ENCODE measurements at regions not wholly inside any gene's neighbourhood (a gene's known extent, or its start where the extent isn't known, plus 50 kb on each side); places are given as distances from the start of the nearest gene placed in this dataset.
A peak's percentile ranks its signal among the peaks of the same experiment; 100 is the strongest.

GRCh38 chr5:167664222-167664804 lies 627.1 kb upstream of the WWC1 start:
- no peak overlapping the region for H3K4me3 ChIP-seq (ENCODE audit: low read length)
- peaks cover 13% of the 10 kb centered on the region for H3K4me1 ChIP-seq (ENCODE audit: control insufficient read depth, insufficient read depth, low read length)
- H3K9me3 ChIP-seq (replicated peaks; ENCODE audit: low read length), result no peaks in the 10 kb centered on the region
- H3K27me3 ChIP-seq (ENCODE audit: control insufficient read depth, insufficient read depth, low read length), result no peaks in the 10 kb centered on the region
- H3K9ac ChIP-seq (ENCODE audit: low read depth, low read length), result no peak overlapping the region
- H3K4me2 ChIP-seq (ENCODE audit: low read length), result no peak overlapping the region
- H3K36me3 ChIP-seq (ENCODE audit: insufficient read depth, low read length), result no peaks in the 10 kb centered on the region

- Histone ChIP-seq H3K27me3 (ENCODE audit: control insufficient read depth, insufficient read depth, low read length) (no peaks in the 10 kb centered on the region), H3K9me3 (replicated peaks; ENCODE audit: low read length) (no peaks in the 10 kb centered on the region), H3K36me3 (ENCODE audit: insufficient read depth, low read length) (no peaks in the 10 kb centered on the region), H3K4me2 (ENCODE audit: low read length) (no peak overlapping the region), H3K9ac (ENCODE audit: low read depth, low read length) (no peak overlapping the region), H3K4me3 (ENCODE audit: low read length) (no peak overlapping the region), H3K4me1 (ENCODE audit: control insufficient read depth, insufficient read depth, low read length) (peaks cover 23% of the 10 kb centered on the region)
Measured at GRCh38 chr5:167665841-167666375, 625.5 kb upstream of the WWC1 start.

GRCh38 chr5:167671176-167671575 lies 620.3 kb upstream of the WWC1 start:
- H3K4me1 ChIP-seq (ENCODE audit: control insufficient read depth, insufficient read depth, low read length), result peaks cover 16% of the 10 kb centered on the region
- no peak overlapping the region for H3K4me3 ChIP-seq (ENCODE audit: low read length)
- peak overlapping the region; percentile 40 for H3K9ac ChIP-seq (ENCODE audit: low read depth, low read length)
- no peaks in the 10 kb centered on the region for H3K27me3 ChIP-seq (ENCODE audit: control insufficient read depth, insufficient read depth, low read length)
- no peaks in the 10 kb centered on the region for H3K36me3 ChIP-seq (ENCODE audit: insufficient read depth, low read length)
- no peaks in the 10 kb centered on the region for H3K9me3 ChIP-seq (replicated peaks; ENCODE audit: low read length)
- no peak overlapping the region for H3K4me2 ChIP-seq (ENCODE audit: low read length)

- H3K9me3 ChIP-seq (replicated peaks; ENCODE audit: low read length), result no peaks in the 10 kb centered on the region
- no peak overlapping the region for H3K4me3 ChIP-seq (ENCODE audit: low read length)
- H3K27me3 ChIP-seq (ENCODE audit: control insufficient read depth, insufficient read depth, low read length), result no peaks in the 10 kb centered on the region
- H3K9ac ChIP-seq (ENCODE audit: low read depth, low read length), result no peak overlapping the region
- no peaks in the 10 kb centered on the region for H3K36me3 ChIP-seq (ENCODE audit: insufficient read depth, low read length)
- H3K4me2 ChIP-seq (ENCODE audit: low read length), result no peak overlapping the region
- peaks cover 16% of the 10 kb centered on the region for H3K4me1 ChIP-seq (ENCODE audit: control insufficient read depth, insufficient read depth, low read length)
Measured at GRCh38 chr5:167673942-167674341, 617.5 kb upstream of the WWC1 start.

- Histone ChIP-seq H3K36me3 (ENCODE audit: insufficient read depth, low read length) (no peaks in the 10 kb centered on the region), H3K4me3 (ENCODE audit: low read length) (no peak overlapping the region), H3K4me2 (ENCODE audit: low read length) (no peak overlapping the region), H3K9me3 (replicated peaks; ENCODE audit: low read length) (no peaks in the 10 kb centered on the region), H3K27me3 (ENCODE audit: control insufficient read depth, insufficient read depth, low read length) (no peaks in the 10 kb centered on the region), H3K9ac (ENCODE audit: low read depth, low read length) (no peak overlapping the region), H3K4me1 (ENCODE audit: control insufficient read depth, insufficient read depth, low read length) (no peaks in the 10 kb centered on the region)
Measured at GRCh38 chr5:167678481-167678880, 613.0 kb upstream of the WWC1 start.

- H3K9me3 ChIP-seq (replicated peaks; ENCODE audit: low read length), result no peaks in the 10 kb centered on the region
- no peak overlapping the region for H3K4me2 ChIP-seq (ENCODE audit: low read length)
- H3K4me1 ChIP-seq (ENCODE audit: control insufficient read depth, insufficient read depth, low read length), result peaks cover 19% of the 10 kb centered on the region
- H3K36me3 ChIP-seq (ENCODE audit: insufficient read depth, low read length), result no peaks in the 10 kb centered on the region
- H3K9ac ChIP-seq (ENCODE audit: low read depth, low read length), result no peak overlapping the region
- H3K27me3 ChIP-seq (ENCODE audit: control insufficient read depth, insufficient read depth, low read length), result no peaks in the 10 kb centered on the region
- H3K4me3 ChIP-seq (ENCODE audit: low read length), result no peak overlapping the region
Measured at GRCh38 chr5:167684251-167684650, 607.2 kb upstream of the WWC1 start.

- H3K9me3 ChIP-seq (replicated peaks; ENCODE audit: low read length), result no peaks in the 10 kb centered on the region
- H3K9ac ChIP-seq (ENCODE audit: low read depth, low read length), result peak overlapping the region; percentile 36
- H3K4me3 ChIP-seq (ENCODE audit: low read length), result no peak overlapping the region
Measured at GRCh38 chr5:167688341-167689130, 602.9 kb upstream of the WWC1 start.

GRCh38 chr5:167694325-167695147 lies 596.9 kb upstream of the WWC1 start:
- Histone ChIP-seq H3K4me1 (ENCODE audit: control insufficient read depth, insufficient read depth, low read length) (peaks cover 16% of the 10 kb centered on the region), H3K27me3 (ENCODE audit: control insufficient read depth, insufficient read depth, low read length) (no peaks in the 10 kb centered on the region), H3K4me2 (ENCODE audit: low read length) (no peak overlapping the region), H3K9ac (ENCODE audit: low read depth, low read length) (no peak overlapping the region), H3K4me3 (ENCODE audit: low read length) (no peak overlapping the region), H3K9me3 (replicated peaks; ENCODE audit: low read length) (no peaks in the 10 kb centered on the region), H3K36me3 (ENCODE audit: insufficient read depth, low read length) (no peaks in the 10 kb centered on the region)

More at GRCh38 chr5:167688341-167689130, 602.9 kb upstream of the WWC1 start:
- peak overlapping the region; percentile 10 for H3K4me2 ChIP-seq (ENCODE audit: low read length)
- no peaks in the 10 kb centered on the region for H3K36me3 ChIP-seq (ENCODE audit: insufficient read depth, low read length)
- no peaks in the 10 kb centered on the region for H3K27me3 ChIP-seq (ENCODE audit: control insufficient read depth, insufficient read depth, low read length)
- H3K4me1 ChIP-seq (ENCODE audit: control insufficient read depth, insufficient read depth, low read length), result peaks cover 20% of the 10 kb centered on the region

- H3K27me3 ChIP-seq (ENCODE audit: control insufficient read depth, insufficient read depth, low read length), result no peaks in the 10 kb centered on the region
- H3K9me3 ChIP-seq (replicated peaks; ENCODE audit: low read length), result no peaks in the 10 kb centered on the region
- no peaks in the 10 kb centered on the region for H3K36me3 ChIP-seq (ENCODE audit: insufficient read depth, low read length)
- peaks cover 37% of the 10 kb centered on the region for H3K4me1 ChIP-seq (ENCODE audit: control insufficient read depth, insufficient read depth, low read length)
- no peak overlapping the region for H3K4me3 ChIP-seq (ENCODE audit: low read length)
- no peak overlapping the region for H3K9ac ChIP-seq (ENCODE audit: low read depth, low read length)
- no peak overlapping the region for H3K4me2 ChIP-seq (ENCODE audit: low read length)
Measured at GRCh38 chr5:167696558-167697314, 594.7 kb upstream of the WWC1 start.

- Histone ChIP-seq H3K9me3 (replicated peaks; ENCODE audit: low read length) (no peaks in the 10 kb centered on the region), H3K4me2 (ENCODE audit: low read length) (peak overlapping the region; percentile 64), H3K4me1 (ENCODE audit: control insufficient read depth, insufficient read depth, low read length) (peaks cover 42% of the 10 kb centered on the region), H3K36me3 (ENCODE audit: insufficient read depth, low read length) (no peaks in the 10 kb centered on the region), H3K27me3 (ENCODE audit: control insufficient read depth, insufficient read depth, low read length) (no peaks in the 10 kb centered on the region), H3K9ac (ENCODE audit: low read depth, low read length) (peak overlapping the region; percentile 91), H3K4me3 (ENCODE audit: low read length) (no peak overlapping the region)
Measured at GRCh38 chr5:167699432-167699831, 592.0 kb upstream of the WWC1 start.

GRCh38 chr5:167701051-167701450 lies 590.4 kb upstream of the WWC1 start:
- H3K4me1 ChIP-seq (ENCODE audit: control insufficient read depth, insufficient read depth, low read length), result peaks cover 42% of the 10 kb centered on the region
- no peak overlapping the region for H3K4me2 ChIP-seq (ENCODE audit: low read length)
- no peak overlapping the region for H3K4me3 ChIP-seq (ENCODE audit: low read length)
- no peaks in the 10 kb centered on the region for H3K36me3 ChIP-seq (ENCODE audit: insufficient read depth, low read length)
- no peaks in the 10 kb centered on the region for H3K27me3 ChIP-seq (ENCODE audit: control insufficient read depth, insufficient read depth, low read length)
- H3K9ac ChIP-seq (ENCODE audit: low read depth, low read length), result peak overlapping the region; percentile 82
- H3K9me3 ChIP-seq (replicated peaks; ENCODE audit: low read length), result no peaks in the 10 kb centered on the region
